ENCODE measurements at regions not wholly inside any gene's neighbourhood (a gene's known extent, or its start where the extent isn't known, plus 50 kb on each side); places are given as distances from the start of the nearest gene placed in this dataset.

DNA sequence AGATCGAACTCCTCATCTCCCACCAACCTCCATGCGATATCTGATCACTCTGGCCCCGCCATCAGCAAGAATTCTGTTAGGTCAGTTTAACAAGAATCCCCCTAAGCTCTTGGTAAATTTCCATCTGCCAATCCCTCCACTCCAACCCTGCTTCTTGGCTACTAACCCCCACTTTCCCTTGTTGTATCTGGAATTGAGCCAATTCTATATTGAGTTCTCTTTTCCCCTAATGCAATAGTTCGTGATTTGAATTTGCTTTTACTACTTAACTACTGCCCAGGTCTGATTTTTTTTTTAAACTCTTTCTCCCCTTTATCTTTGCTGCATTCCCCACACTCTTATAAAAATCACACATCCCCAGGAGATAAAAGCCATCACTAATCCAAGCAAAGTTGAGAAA lies 159.3 kb upstream of the STK17B start:
- TF ChIP-seq, protein P1, sequence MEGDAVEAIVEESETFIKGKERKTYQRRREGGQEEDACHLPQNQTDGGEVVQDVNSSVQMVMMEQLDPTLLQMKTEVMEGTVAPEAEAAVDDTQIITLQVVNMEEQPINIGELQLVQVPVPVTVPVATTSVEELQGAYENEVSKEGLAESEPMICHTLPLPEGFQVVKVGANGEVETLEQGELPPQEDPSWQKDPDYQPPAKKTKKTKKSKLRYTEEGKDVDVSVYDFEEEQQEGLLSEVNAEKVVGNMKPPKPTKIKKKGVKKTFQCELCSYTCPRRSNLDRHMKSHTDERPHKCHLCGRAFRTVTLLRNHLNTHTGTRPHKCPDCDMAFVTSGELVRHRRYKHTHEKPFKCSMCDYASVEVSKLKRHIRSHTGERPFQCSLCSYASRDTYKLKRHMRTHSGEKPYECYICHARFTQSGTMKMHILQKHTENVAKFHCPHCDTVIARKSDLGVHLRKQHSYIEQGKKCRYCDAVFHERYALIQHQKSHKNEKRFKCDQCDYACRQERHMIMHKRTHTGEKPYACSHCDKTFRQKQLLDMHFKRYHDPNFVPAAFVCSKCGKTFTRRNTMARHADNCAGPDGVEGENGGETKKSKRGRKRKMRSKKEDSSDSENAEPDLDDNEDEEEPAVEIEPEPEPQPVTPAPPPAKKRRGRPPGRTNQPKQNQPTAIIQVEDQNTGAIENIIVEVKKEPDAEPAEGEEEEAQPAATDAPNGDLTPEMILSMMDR (IDR thresholded peaks at IDR 0.05; ENCODE audit: extremely low read depth in 1 of 2, insufficient read depth in 1 of 2, low read depth in 1 of 2, low read length in 2 of 2): no peak
- no peak for TF ChIP-seq EZH2 (IDR thresholded peaks at IDR 0.05; ENCODE audit: borderline replicate concordance, low read depth, low read length, severe bottlenecking)
- TF ChIP-seq POLR2AphosphoS5 (IDR thresholded peaks at IDR 0.05; ENCODE audit: insufficient read depth, low read depth, low read length): no peak

Measured in endothelial cell of umbilical vein (primary cell).